Heart left ventricle (tissue), 16 donors: ENCODE measurements at regions not wholly inside any gene's neighbourhood (a gene's known extent, or its start where the extent isn't known, plus 50 kb on each side); places are given as distances from the start of the nearest gene placed in this dataset.

Experiments
- ATAC-seq, 4 donors: fragments of 200-7000 bp; cut with Tn5 transposase; one replicate each; pipeline ENCODE4 v1.9.1; 2020 to 2022; ENCODE audit warnings: moderate library complexity in 4 of 4, mild to moderate bottlenecking in 3 of 4, moderate number of reproducible peaks in 1 of 4
- DNase-seq, 5 donors: peaks; one replicate each; pipeline ENCODE4 v3.0.0-alpha.2; 2020
- H3K27ac ChIP-seq, 12 donors: fragments of 200-600 bp; sonication (generic) in 4 of 12; one replicate each; pipeline versions ENCODE4 v1.5.0 to v1.8.0; 2016 to 2022; ENCODE audit warnings: mild to moderate bottlenecking in 2 of 12
- H3K27me3 ChIP-seq, 9 donors: fragments of 200-600 bp; sonication (generic) in 2 of 9; one replicate each; pipeline versions ENCODE4 v1.5.1 to v1.8.0; 2016 to 2022; ENCODE audit warnings: mild to moderate bottlenecking in 3 of 9
- H3K36me3 ChIP-seq, 9 donors: fragments of 200-600 bp; sonication (generic) in 2 of 9; one replicate each; pipeline versions ENCODE4 v1.5.0 to v1.8.0; 2018 to 2022; ENCODE audit warnings: mild to moderate bottlenecking in 2 of 9
- H3K4me1 ChIP-seq, 12 donors: fragments of 200-600 bp; sonication (generic) in 4 of 12; one replicate each; pipeline versions ENCODE4 v1.5.0 to v1.8.0; 2016 to 2022; ENCODE audit warnings: mild to moderate bottlenecking in 3 of 12
- H3K4me3 ChIP-seq, 12 donors: fragments of 200-600 bp; sonication (generic) in 4 of 12; one replicate each; pipeline versions ENCODE4 v1.5.0 to v1.8.0; 2017 to 2022; ENCODE audit warnings: mild to moderate bottlenecking in 9 of 12, moderate library complexity in 4 of 12
- H3K9me3 ChIP-seq, 12 donors: fragments of 200-600 bp; sonication (generic) in 4 of 12; one replicate each; pipeline versions ENCODE4 v1.5.0 to v1.8.0; 2016 to 2022; ENCODE audit warnings: mild to moderate bottlenecking in 1 of 12
- CTCF ChIP-seq, 12 donors: fragments of 200-600 bp; sonication (generic) in 4 of 12; IDR thresholded peaks; one replicate each; pipeline versions ENCODE4 v1.5.0 to v1.8.0; 2018 to 2022; ENCODE audit warnings: antibody characterized with exemption in 12 of 12, mild to moderate bottlenecking in 5 of 12
- POLR2A ChIP-seq, 2 donors: fragments of 450-650 bp; IDR thresholded peaks; one replicate each; pipeline ENCODE4 v1.6.1; 2017; ENCODE audit warnings: antibody characterized with exemption in 2 of 2, mild to moderate bottlenecking in 2 of 2, moderate library complexity in 2 of 2
- WGBS, 4 donors: extraction: QIAGEN DNeasy Blood & Tissue Kit in 2 of 4; methylation state at CpG; one replicate each; pipeline versions ENCODE4 v1.1.5 to v1.1.7; 2013 to 2018; 5-methylcytosine and 5-hydroxymethylcytosine counted together
- intact Hi-C, 10 donors: fragments of 100-400 bp; cut with DNase I; formaldehyde crosslinking; loops; one replicate each; pipeline versions ENCODE4 v1.11.1 to v1.14.2; 2022
- donor health status: ischemic (EF 13 %, LVEDD 7.1; RV severe dilation, severe dysfunction).
- donor health status: healthy with polysubstance abuse.
- donor health status: DM: no; HTN: yes; CAD: no.
- donor health status: DM: no; HTN: no; CAD: no.
- donor health status: ischemic (EF 25% LVEDD 6.9; RV normal size, moderate dysfunction).
- donor health status: ischemic (EF 25% LVEDD 5.7; RV mildly dilated, moderate dysfunction).
- donor health status: healthy.
- donor health status: DM: yes; HTN: yes; CAD: no.
- donor health status: ischemic (EF 35%, LVEDD 5.7; RV mildly dilated, moderate dysfunction).
- donor health status: nonischemic (EF 11% LVEDD 7.7; RV severe dilation, severe dysfunction).
- donor health status: DM: yes; HTN: yes; CAD: no.
- donor health status: PGD.
- donor health status: ischemic (EF 29% LVEDD 5.4; RV normal size, mild dysfunction).
- donor health status: nonischemic (EF 23%, LVEDD 6.1; RV moderate dilation, normal function).

GRCh38 chr2:143939626-143940330 is 580.1 kb downstream of the ZEB2 start:
- no peaks in the 10 kb centered on the region for H3K9me3 ChIP-seq
- TF ChIP-seq CTCF (IDR thresholded peaks at IDR 0.05) (no peak), POLR2A (IDR thresholded peaks at IDR 0.05) (no peak)
- H3K4me1 ChIP-seq: peaks cover 0 to 17% (median 4%) of the 10 kb centered on the region in 12 donors
- intact Hi-C loops: loop anchor here in 2 of 10 donors (5.0 to 10.0 kb wide), 3 partner anchors 495 to 575 kb away; no protein-coding TSS in a partner anchor
- peaks cover 0 to 24% (median 0%) of the 10 kb centered on the region in 9 donors for H3K27me3 ChIP-seq
- peak overlapping the region in 4 of 12 donors; percentile 1 to 52 (median 46) for H3K27ac ChIP-seq
- H3K4me3 ChIP-seq: no peak overlapping the region
- 53 to 59% (median 56%) methylated on average over 6 of the region's 6 CpGs for WGBS, 4 donors
- no peak for ATAC-seq
- no peak for DNase-seq
- no peaks in the 10 kb centered on the region for H3K36me3 ChIP-seq

- WGBS, 4 donors: 28 to 32% (median 29%) methylated on average over 11 of the region's 11 CpGs
- Histone ChIP-seq H3K9me3 (no peaks in the 10 kb centered on the region), H3K4me1 (peaks cover 0 to 17% (median 4%) of the 10 kb centered on the region in 12 donors), H3K36me3 (no peaks in the 10 kb centered on the region), H3K27me3 (peaks cover 0 to 24% (median 0%) of the 10 kb centered on the region in 9 donors), H3K27ac (peak overlapping the region in 8 of 12 donors; percentile 16 to 80 (median 66)), H3K4me3 (peak overlapping the region; percentile 40 to 68 (median 60))
- ATAC-seq (peak in 2 of 4 donors; percentile 21 to 41), DNase-seq (no peak)
- intact Hi-C loops: loop anchor here in 2 of 10 donors (5.0 to 10.0 kb wide), 3 partner anchors 493 to 577 kb away; no protein-coding TSS in a partner anchor
- TF ChIP-seq CTCF (IDR thresholded peaks at IDR 0.05) (no peak), POLR2A (IDR thresholded peaks at IDR 0.05) (no peak)
Measured at GRCh38 chr2:143937723-143938350, 582.1 kb downstream of the ZEB2 start.

GRCh38 chr2:143936848-143937722 is 582.8 kb downstream of the ZEB2 start:
- Histone ChIP-seq H3K4me3 (peak overlapping the region; percentile 40 to 68 (median 60)), H3K27me3 (peaks cover 0 to 24% (median 0%) of the 10 kb centered on the region in 9 donors), H3K9me3 (no peaks in the 10 kb centered on the region), H3K36me3 (no peaks in the 10 kb centered on the region), H3K27ac (peak overlapping the region in 11 of 12 donors; percentile 11 to 80 (median 48)), H3K4me1 (peaks cover 0 to 17% (median 4%) of the 10 kb centered on the region in 12 donors)
- 1% methylated on average over 34 to 108 of the region's 108 CpGs for WGBS, 4 donors
- intact Hi-C loops: loop anchor here in 2 of 10 donors (5.0 to 10.0 kb wide), 3 partner anchors 492 to 578 kb away; no protein-coding TSS in a partner anchor
- ATAC-seq (peak in 3 of 4 donors; percentile 56 to 87 (median 83)), DNase-seq (peak; percentile 22 to 70 (median 38))
- TF ChIP-seq POLR2A (IDR thresholded peaks at IDR 0.05) (no peak), CTCF (IDR thresholded peaks at IDR 0.05) (no peak)
